Left renal pelvis (tissue), 4 donors: ENCODE measurements at regions not wholly inside any gene's neighbourhood (a gene's known extent, or its start where the extent isn't known, plus 50 kb on each side); places are given as distances from the start of the nearest gene placed in this dataset.

ENCODE experiments used
- DNase-seq, 4 donors: peaks; one replicate each; pipeline ENCODE4 v3.0.0-alpha.2; 2013; ENCODE audit warnings: low read depth in 4 of 4, low spot score in 3 of 4

DNA sequence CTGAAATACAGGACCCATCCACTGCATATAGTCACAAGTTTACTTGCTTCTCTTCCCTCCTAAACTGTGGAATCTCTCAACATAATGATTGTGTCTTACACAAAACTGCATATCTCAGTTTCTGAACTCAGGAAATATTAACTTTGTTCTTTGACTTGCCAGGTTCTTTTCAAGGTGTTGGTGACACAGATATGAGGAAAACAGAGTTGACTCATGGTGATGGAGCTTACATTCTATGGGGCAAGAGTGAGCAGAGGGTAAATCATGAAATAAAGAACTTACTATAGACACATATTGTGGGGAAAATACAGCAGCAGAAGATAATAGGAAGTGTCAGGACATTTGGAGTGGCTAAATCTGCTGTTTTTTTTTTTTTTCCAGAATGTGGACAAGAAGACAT is 72.5 kb upstream of the IGFBP3 start:
- no peak for DNase-seq

DNA sequence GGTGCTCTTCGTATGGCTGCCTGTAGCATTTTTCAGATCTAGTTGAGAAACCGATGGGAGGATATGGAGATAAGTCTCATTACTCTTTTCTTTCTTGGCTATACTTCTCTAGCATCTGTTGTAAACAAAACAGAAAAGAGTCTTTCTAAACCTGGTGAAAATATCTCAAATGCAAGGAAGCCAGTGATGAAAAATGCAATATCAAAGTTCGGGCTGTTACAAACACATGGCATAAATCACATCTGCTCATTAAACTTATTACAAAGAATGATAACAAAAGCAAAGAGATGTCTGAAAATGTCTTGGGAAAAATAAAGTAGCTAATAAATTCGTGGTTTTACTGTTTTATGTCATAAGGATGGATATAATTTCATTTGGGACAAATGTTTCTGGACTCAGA is 71.8 kb upstream of the IGFBP3 start:
- DNase-seq: no peak

DNA sequence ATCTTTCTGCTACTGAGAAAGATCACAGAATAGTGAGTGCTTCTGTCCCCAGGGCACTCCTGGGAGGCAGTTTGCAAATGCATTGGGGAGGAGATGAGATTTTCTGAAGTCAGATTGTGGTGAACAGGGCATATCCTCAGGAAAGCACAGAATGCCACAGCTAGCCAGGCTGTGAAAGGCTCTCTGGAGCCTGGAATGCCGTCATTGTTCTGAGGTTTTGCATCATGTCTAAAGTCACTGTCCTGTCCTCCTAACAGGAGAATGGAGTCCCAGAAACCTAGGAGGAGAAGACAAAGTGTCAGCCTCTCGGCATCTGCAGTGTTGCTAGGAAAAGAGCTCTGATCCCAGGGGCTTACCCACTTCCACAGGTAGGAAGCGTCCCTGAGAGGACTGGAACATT is 69.2 kb upstream of the IGFBP3 start:
- no peak for DNase-seq

DNA sequence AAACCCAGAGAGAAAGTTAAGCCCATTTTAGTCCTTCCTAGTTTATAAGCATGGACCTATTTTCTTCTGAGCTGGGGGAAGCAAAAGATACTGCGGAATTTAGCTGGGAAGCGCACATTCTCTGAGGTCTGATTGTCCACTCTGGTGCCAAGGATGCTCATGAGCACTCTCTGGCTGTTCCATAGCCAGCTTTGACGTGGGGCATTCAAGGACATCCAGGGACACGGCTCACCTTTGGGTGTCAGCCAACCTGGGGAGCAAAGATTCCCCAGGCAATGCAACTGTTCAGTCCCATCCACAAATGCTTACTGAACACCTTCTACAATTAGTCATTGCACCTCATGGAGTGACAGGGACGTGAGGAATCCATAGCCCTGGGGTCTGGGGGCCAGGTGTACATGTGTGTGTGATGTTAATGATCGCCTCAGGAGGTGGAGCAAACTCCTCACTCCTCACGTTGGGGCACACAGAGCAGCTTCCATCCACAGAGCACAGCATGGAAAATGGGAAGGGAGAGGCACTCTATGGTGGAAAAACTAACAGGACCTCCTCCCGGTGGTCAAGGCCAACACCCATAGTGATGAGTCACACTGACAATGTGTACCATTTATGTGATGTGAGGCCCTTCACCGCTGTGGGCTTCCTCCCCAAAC is 67.5 kb upstream of the IGFBP3 start:
- DNase-seq: no peak

DNA sequence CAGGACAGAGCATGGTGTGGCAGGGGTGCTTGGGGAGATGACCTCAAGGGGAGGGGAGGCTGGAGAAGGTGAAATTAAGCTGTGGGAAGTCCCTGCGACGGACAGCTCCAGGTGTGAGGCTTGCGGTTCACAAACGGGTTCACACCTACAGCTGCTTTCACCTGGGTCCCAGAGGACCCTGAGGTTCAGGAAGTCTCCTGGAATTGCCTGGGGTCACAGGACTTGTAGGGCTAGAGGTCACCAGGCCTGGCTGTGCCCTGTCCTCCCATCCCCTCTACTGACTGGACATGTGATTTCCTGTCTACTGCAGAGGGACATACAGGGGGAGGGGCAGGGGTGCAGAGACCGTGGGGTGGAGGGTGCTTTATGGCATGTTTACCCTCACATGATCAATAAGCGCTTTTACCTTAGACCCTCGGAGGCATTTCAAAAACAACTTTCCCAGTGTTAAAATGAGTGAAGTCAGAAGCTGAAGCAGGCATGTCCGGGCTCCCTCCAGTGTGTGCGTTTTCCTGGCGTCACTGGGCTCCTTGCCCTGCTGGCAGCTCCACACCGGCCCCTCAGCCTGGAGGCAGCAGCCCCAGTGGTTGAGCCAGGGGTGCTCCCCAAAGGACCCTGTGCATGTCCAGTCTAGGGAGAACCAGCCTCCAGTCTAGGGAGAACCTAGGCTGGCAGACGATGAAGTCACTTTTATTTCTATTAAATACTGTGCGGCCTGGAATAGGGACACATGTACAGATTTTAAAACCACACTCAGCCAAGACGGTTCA is 66.6 kb upstream of the IGFBP3 start:
- no peak for DNase-seq

DNA sequence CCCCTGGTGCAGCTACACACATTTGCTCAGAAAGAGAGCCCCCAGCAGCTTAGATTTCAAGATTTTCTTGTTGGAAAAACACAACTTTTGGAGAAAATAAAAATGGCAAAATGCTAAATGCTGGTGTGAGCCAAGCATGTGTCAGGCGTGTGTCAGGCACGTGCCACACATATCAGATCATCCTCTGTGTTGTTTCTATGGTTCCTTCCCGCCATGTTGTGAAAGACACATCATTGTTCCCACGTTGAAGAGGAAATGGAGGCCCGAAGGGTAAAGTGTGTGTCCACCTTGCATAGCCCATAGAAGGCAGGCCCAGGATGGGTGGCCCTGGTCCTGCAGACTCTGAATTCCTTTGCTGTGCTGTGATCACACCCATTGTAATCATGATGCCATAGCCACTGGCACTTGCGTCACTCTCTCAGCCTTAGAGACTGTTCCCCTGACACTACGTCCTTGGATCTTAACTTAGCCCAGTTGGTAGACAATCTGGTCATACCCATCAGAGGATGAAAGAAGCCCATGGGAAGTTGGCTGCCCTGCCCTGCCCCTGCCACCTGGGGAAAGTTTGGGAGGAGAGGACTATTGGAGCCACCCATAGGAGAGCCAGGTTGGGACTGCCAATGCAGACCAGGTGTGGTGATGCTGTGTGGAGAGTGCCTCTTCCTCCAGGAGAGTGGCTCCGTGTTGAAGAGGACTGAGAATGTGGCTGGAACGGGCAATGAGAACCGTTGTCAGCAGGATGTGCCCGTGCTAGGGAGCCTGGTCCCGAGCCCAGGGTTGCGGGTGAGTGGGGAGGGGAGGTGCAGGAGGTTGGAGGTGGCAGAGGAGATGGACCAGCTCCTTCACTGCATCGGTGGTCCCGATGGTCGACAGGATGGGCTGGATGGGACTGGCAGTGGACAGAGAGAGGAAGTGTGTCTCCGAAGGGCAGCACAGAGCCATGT is 65.6 kb upstream of the IGFBP3 start:
- DNase-seq: no peak

DNA sequence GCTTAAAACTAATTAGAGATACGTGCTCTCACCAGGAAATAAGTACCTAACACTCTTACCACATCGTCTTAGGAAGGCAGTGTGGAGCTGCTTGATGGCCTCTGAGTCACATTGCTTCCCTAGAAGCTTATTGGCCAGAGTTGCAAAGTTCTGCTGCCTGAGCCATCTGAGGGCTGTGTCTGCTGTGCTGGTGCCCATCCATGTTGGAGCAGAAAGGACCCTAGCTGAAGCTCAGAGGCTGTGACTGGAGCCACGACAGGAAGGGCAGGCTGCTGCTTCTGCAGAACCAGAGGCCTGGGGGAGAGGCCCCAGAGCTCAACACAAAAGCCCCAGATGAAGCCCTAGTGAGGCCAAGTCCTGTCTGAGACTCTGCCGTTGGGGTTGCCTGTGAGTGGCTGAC is 64.8 kb upstream of the IGFBP3 start:
- no peak for DNase-seq

DNA sequence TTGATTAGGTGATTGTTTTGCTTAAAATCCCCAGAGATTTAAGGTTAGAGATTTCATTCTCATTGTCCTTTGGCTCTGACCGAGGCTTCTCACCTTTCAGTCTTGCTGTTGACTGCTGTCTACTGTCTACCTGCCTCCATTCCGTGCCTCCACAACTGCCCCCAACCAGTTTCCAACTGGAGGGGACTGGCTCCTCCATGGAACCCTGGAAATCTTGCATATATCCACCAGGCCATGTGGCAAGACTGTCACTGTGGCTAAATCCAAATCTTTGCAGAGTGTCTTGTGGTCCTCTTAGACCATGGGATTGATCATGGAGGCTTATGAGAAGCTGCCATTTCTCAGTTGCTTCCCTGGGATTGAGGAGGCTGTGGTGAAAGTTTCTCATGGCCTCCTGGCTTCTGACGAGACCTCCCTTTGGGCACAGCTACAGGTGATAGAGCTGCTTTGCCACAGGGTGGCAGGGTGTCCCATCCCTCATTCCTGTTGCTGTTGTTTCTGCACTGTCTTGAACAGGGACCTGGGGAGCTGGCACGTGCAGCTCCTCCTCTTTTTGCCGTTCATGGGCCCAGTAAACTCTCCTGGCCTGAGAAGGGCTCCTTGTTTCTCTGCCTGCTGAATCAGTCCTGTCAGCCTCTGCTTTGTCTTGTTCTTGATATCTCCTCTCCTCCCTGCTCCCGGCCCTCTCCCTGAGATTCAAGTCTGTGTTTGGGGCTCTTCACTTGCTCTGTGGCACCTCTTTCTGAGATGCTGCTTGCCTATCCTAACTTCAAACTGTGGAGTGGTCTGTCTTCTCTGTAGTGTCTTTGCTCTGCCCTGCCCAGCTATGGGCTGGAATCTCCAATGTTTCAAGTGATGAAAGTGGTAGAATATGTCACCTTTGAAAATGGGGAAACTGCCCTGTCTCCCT is 63.6 kb upstream of the IGFBP3 start:
- no peak for DNase-seq

DNA sequence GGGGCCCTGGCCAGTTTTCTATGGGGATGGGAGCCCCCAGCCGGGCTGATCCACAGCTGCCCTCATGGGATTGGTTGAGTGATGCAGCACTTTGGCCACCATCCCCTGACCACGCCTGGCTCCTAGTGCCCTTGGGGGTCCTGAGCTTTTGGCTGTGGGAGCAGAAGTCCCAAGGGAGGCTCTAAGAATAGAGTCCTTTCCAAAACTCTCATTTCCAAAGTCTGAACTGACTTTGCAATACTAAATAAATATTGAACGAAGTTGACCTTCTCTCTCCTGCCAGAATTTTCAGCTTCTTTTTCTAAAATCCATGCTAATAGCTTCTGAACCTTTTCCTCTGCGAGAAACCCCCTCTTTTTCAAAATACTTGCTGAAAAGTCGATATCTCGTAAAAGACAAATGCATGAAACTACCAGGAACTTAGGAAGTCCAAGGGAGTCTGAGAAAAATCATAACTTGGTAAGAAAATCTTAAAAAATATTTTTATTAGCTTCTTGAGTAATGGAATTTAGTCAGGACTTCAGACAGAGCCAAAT is 62.7 kb upstream of the IGFBP3 start:
- DNase-seq: no peak

DNA sequence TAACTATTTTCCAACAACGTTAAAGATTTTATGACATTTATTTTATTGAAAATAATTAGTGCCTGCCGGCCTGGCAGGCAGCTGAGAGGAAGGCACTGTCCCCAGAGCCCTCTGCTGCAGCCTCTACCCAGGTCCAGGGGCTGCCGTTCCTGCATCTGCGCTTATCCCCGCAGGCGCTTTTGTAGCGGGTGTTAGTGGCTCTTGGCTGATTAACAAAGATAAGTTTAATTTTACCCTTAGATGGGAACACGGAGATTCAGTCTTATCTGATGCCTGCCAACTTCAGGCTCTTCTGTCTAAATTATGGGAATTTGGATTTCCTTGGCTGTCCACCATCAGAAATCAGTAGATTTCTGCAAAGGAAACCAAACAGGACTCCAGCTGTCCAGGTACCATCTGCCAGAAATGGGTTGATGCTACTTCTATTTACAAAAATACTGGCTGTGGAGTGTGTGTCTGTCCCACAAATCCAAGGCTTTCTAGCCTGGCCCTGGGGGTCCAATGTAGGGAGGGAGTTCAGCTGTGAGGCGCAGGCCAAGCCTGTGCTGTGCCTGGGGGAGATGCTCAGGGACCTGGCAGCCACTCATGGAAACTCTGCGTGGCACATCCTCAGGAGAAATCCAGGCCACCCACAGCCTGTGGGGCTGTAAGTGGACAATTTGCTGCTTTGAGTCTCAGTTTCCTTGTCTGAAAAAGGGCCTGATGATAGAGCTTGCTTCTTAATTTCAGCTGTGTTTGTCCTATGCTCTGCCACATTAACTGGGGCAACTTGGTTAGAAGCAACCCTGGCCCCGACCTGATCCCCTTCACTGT is 62.0 kb upstream of the IGFBP3 start:
- DNase-seq: no peak

DNA sequence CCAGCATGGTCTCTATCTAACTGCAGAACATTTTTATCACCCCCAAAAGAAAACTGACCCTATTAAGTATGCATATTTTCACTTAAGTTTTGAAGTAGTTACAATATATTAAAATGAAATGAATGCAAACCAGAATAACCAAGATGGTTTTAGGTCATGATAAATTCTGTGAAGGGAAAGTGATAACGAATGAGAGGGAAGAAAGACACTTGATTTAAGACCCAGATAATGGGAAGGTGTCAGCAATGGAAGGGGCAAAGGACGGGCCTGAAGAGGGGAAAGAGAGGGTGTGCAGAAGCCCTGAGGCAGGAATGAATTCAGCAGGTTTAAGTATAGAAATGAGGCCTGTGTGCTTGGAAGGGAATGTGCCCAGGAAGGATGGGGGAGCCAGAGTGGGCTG is 61.1 kb upstream of the IGFBP3 start:
- DNase-seq: no peak

DNA sequence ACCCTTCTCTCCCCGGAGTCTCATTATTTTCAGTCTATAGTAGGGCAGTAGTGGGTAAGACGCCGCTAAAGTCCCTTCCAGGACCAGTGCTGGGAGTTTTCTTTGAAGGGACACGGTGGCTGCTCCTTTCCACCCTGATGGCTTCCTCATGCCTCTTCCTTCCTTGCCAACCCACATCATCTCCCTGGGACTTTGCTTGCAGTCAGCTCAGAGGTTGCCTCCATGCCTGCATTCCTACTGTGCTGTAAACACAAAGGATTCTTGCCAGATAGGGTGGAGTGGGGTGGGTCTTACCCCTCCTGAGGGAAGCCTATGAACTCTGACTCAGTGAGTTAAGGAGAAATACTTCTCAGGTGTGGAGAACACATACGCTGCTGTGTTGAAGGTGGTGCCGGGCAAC is 59.9 kb upstream of the IGFBP3 start:
- DNase-seq: no peak

DNA sequence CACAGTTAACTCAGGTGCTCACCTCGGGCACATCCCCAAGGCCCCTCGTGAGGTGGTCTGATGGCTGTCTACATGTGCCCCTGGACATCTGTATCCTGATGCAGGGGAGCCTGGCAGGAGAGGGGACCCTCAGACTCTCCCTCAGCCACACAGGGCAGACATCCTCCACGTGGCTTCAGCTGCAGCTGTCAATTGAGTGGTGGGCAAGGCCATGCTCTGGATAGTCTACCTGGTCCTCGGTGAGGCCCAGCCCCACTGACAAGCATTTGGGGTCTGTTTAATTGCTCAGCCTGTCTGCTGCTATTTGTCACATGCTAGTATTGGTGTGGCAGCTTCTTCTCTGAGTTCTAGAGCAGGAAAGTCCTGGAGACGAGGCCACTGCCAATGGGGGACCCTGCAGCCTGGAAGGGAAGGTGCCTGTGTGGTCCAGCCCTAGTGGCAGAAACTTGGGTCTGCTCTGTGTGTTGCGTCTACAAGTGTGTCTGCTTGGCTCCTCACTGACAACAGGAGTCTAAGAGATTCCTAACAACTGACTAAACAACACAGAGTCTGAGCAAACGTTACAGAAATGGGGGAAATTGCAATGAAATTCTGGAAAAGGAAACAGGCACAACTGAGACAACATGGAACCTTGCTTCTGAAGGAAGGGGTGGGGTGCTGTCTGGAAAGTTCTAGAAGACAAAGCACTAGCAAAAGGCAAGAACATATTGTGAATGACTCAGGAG is 59.3 kb upstream of the IGFBP3 start:
- no peak for DNase-seq

DNA sequence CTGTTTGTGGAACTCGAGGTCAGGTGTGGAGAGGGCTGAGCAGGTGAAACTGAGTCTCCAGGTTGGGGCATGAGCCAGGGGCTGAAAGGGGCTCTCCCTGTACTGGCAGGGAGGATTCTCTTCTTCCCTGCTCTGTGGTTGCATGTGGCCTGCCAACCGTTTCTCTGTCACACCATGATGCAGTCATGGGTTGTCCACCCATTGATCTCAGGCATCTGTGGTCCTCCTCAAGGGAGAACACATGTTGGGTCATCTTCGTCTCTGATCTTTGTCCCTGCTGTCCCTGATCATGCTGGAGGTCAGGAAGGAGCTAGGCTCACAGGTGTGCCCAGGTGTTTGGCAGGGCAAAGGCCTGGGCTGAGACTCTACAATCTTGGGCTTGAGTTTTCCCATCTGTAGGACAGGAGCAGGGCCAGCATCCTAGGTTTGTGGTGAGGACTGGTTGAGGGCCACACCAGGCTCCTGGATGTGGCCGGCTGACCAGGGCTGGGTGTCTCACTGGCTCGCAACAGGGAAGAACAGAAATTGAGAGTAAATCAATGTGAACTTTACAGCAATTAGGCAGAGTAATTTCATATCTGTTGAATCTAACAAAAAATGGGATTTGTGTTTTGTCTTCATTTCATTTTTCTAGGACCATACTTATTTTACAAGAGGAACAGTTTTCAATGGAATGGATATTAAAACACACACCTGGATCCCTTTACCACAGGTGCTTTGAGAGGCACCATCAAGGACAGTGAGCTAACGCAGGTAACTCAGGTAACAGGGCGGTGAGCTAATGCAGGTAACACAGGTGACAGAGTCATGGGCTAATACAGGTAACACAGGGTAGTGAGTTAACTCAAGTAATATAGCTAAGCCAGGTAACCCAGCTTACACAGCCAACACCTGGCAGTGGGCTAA is 58.5 kb upstream of the IGFBP3 start:
- DNase-seq: no peak

DNA sequence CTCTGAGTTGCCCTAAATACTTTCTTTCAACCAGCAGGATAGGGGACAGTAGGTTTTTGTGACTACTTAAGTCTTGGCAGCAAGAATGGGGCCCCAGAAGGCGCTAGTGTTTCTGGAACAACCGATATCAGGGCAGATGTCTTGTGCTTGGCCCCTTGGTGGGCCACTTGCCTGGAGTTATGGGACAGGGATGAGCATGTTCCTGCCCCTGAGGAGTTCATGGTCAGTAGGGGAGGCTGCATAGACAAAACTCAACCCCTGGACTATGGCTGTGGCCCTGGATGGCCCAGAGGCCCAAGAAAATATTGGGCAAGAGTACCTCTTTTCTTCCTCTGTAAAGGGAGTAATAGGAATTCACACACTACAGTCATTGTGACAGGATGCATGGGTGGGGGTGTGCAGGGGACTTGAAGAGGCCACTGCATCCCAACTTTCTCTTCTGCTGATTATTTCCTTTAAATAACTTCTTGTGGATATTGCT is 57.7 kb upstream of the IGFBP3 start:
- no peak for DNase-seq

DNA sequence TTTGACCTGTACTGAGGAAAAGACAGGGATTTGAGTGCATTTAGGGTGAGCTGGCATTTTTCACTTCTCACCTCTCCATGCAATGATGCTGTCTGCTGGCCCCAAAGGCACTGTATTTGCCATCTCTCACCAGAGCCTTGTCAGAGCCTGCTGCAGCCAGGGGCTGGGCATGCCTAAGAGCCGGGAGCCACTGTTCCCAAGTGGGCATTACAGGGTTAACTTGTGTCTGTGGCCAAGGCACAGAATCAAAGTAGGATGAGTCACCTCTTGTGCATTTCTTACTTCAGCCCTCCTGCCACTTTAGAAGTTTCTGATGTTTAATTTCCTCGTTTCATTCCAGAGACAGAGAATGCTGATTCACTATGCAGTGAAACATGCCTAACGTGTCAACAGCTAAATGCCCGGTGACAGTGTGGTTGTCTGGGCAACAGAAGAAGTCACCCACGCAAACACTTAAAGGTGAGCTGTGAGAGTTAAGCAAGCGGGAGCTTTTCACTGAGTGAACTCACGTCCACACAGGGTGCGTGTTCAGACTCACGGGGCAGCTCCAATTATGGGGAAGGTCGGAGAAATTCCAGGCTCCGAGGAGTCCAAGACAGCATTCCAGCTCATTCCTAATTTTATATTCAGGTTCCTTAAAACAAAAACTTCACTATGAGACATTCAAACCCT is 57.1 kb upstream of the IGFBP3 start:
- peak; percentile 31 to 45 (median 40) for DNase-seq

DNA sequence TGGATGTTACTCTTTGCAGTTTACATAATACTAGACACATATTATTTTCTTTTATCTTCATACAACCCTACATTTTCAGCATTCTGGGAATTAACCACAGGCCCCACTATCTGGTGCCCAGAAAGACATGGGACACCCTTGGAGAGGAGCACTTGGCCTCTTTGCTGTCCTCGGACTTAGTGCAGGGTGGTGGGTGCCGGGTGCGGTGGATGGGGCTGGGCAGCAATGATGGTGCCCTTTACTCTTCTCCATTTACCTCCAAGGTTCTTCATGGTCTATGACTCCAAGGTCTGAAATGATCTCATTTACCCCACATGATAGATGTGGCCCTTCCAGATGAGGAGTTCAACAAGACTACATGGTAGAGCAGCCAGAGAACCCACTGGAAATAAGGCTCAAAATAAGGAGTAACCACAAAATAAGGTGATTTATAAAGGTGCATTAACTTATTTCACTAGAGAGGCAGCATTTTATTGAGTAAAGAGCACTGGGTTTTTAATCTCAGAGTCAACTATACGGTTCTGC is 56.2 kb upstream of the IGFBP3 start:
- DNase-seq: no peak
